Heart left ventricle (tissue), 16 donors: ENCODE measurements at regions not wholly inside any gene's neighbourhood (a gene's known extent, or its start where the extent isn't known, plus 50 kb on each side); places are given as distances from the start of the nearest gene placed in this dataset.
A peak's percentile ranks its signal among the peaks of the same experiment; 100 is the strongest.

Experiments used
- ATAC-seq, 4 donors: fragments of 200-7000 bp; cut with Tn5 transposase; one replicate each; pipeline ENCODE4 v1.9.1; 2020 to 2022; ENCODE audit warnings: moderate library complexity in 4 of 4, mild to moderate bottlenecking in 3 of 4, moderate number of reproducible peaks in 1 of 4
- DNase-seq, 5 donors: peaks; one replicate each; pipeline ENCODE4 v3.0.0-alpha.2; 2020
- H3K27ac ChIP-seq, 12 donors: fragments of 200-600 bp; sonication (generic) in 4 of 12; one replicate each; pipeline versions ENCODE4 v1.5.0 to v1.8.0; 2016 to 2022; ENCODE audit warnings: mild to moderate bottlenecking in 2 of 12
- H3K27me3 ChIP-seq, 9 donors: fragments of 200-600 bp; sonication (generic) in 2 of 9; one replicate each; pipeline versions ENCODE4 v1.5.1 to v1.8.0; 2016 to 2022; ENCODE audit warnings: mild to moderate bottlenecking in 3 of 9
- H3K36me3 ChIP-seq, 9 donors: fragments of 200-600 bp; sonication (generic) in 2 of 9; one replicate each; pipeline versions ENCODE4 v1.5.0 to v1.8.0; 2018 to 2022; ENCODE audit warnings: mild to moderate bottlenecking in 2 of 9
- H3K4me1 ChIP-seq, 12 donors: fragments of 200-600 bp; sonication (generic) in 4 of 12; one replicate each; pipeline versions ENCODE4 v1.5.0 to v1.8.0; 2016 to 2022; ENCODE audit warnings: mild to moderate bottlenecking in 3 of 12
- H3K4me3 ChIP-seq, 12 donors: fragments of 200-600 bp; sonication (generic) in 4 of 12; one replicate each; pipeline versions ENCODE4 v1.5.0 to v1.8.0; 2017 to 2022; ENCODE audit warnings: mild to moderate bottlenecking in 9 of 12, moderate library complexity in 4 of 12
- H3K9me3 ChIP-seq, 12 donors: fragments of 200-600 bp; sonication (generic) in 4 of 12; one replicate each; pipeline versions ENCODE4 v1.5.0 to v1.8.0; 2016 to 2022; ENCODE audit warnings: mild to moderate bottlenecking in 1 of 12
- POLR2A ChIP-seq, 2 donors: fragments of 450-650 bp; IDR thresholded peaks; one replicate each; pipeline ENCODE4 v1.6.1; 2017; ENCODE audit warnings: antibody characterized with exemption in 2 of 2, mild to moderate bottlenecking in 2 of 2, moderate library complexity in 2 of 2
- WGBS, 4 donors: extraction: QIAGEN DNeasy Blood & Tissue Kit in 2 of 4; methylation state at CpG; one replicate each; pipeline versions ENCODE4 v1.1.5 to v1.1.7; 2013 to 2018; 5-methylcytosine and 5-hydroxymethylcytosine counted together
- intact Hi-C, 10 donors: fragments of 100-400 bp; cut with DNase I; formaldehyde crosslinking; loops; one replicate each; pipeline versions ENCODE4 v1.11.1 to v1.14.2; 2022
- TF ChIP-seq, protein P1 (sequence below), 12 donors: fragments of 200-600 bp; sonication (generic) in 4 of 12; IDR thresholded peaks; one replicate each; pipeline versions ENCODE4 v1.5.0 to v1.8.0; 2018 to 2022; ENCODE audit warnings: antibody characterized with exemption in 12 of 12, mild to moderate bottlenecking in 5 of 12
- donor health status: ischemic (EF 13 %, LVEDD 7.1; RV severe dilation, severe dysfunction).
- donor health status: healthy with polysubstance abuse.
- donor health status: DM: no; HTN: yes; CAD: no.
- donor health status: DM: no; HTN: no; CAD: no.
- donor health status: ischemic (EF 25% LVEDD 6.9; RV normal size, moderate dysfunction).
- donor health status: ischemic (EF 25% LVEDD 5.7; RV mildly dilated, moderate dysfunction).
- donor health status: healthy.
- donor health status: DM: yes; HTN: yes; CAD: no.
- donor health status: ischemic (EF 35%, LVEDD 5.7; RV mildly dilated, moderate dysfunction).
- donor health status: nonischemic (EF 11% LVEDD 7.7; RV severe dilation, severe dysfunction).
- donor health status: DM: yes; HTN: yes; CAD: no.
- donor health status: PGD.
- donor health status: ischemic (EF 29% LVEDD 5.4; RV normal size, mild dysfunction).
- donor health status: nonischemic (EF 23%, LVEDD 6.1; RV moderate dilation, normal function).

DNA sequence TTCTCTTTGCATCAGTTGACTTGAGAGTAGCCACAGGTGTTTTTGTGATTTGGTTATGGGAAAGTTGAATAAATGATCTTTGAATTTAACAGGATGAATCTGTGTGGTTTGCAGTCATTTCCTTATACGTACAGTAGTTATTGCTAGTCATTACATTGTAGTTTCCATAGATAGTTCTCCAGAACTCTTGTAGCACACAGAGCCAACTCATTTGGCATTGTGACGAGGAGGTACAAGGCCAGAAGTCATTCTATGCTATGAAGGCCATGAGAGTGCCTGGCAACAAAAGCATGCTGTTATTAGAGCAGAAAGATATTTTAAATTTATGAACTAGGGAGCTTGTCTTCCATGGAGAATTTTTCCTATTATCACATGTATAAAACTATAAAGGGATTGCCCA, 973.0 kb upstream of the CHAC2 start:
- Histone ChIP-seq H3K27ac (no peak overlapping the region), H3K4me1 (no peaks in the 10 kb centered on the region), H3K27me3 (no peaks in the 10 kb centered on the region), H3K9me3 (peaks cover 0 to 17% (median 0%) of the 10 kb centered on the region in 12 donors), H3K36me3 (no peaks in the 10 kb centered on the region), H3K4me3 (no peak overlapping the region)
- WGBS, 4 donors = 37 to 47% (median 39%) methylated on average over 2 of the region's 2 CpGs
- intact Hi-C loops = no loop called here
- TF ChIP-seq, protein P1, sequence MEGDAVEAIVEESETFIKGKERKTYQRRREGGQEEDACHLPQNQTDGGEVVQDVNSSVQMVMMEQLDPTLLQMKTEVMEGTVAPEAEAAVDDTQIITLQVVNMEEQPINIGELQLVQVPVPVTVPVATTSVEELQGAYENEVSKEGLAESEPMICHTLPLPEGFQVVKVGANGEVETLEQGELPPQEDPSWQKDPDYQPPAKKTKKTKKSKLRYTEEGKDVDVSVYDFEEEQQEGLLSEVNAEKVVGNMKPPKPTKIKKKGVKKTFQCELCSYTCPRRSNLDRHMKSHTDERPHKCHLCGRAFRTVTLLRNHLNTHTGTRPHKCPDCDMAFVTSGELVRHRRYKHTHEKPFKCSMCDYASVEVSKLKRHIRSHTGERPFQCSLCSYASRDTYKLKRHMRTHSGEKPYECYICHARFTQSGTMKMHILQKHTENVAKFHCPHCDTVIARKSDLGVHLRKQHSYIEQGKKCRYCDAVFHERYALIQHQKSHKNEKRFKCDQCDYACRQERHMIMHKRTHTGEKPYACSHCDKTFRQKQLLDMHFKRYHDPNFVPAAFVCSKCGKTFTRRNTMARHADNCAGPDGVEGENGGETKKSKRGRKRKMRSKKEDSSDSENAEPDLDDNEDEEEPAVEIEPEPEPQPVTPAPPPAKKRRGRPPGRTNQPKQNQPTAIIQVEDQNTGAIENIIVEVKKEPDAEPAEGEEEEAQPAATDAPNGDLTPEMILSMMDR (IDR thresholded peaks at IDR 0.05) = no peak
- TF ChIP-seq POLR2A (IDR thresholded peaks at IDR 0.05) = no peak
- DNase-seq (peak in 2 of 5 donors; percentile 24 to 33), ATAC-seq (peak in 3 of 4 donors; percentile 52 to 72 (median 55))

DNA sequence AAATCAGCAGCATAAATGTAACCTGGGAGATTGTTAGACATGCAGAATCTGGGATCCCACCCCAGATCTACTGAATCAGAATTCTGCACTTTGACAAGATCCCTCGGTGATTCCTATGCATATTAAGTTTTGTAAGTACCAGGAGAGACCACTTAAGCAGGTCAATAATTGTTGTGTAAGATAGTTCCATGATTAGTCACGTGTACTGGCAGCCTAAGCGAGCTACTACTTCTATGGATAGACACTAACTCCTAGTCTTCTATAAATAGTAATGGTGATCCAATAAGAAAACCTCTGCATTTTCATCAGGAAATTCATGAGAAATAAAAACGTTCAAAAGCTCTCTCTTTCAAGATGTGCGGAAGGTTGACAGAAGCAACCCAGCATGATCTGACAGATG, 988.2 kb upstream of the CHAC2 start:
- H3K4me1 ChIP-seq = no peaks in the 10 kb centered on the region
- H3K9me3 ChIP-seq = no peaks in the 10 kb centered on the region
- no peaks in the 10 kb centered on the region for H3K27me3 ChIP-seq
- ATAC-seq = no peak
- H3K27ac ChIP-seq = no peak overlapping the region
- H3K4me3 ChIP-seq = no peak overlapping the region
- WGBS, 4 donors = 61 to 72% (median 67%) methylated on average over 5 of the region's 5 CpGs
- no peak for DNase-seq
- H3K36me3 ChIP-seq = no peaks in the 10 kb centered on the region
- intact Hi-C loops = no loop called here
- TF ChIP-seq, protein P1 (IDR thresholded peaks at IDR 0.05) = no peak
- TF ChIP-seq POLR2A (IDR thresholded peaks at IDR 0.05) = no peak

DNA sequence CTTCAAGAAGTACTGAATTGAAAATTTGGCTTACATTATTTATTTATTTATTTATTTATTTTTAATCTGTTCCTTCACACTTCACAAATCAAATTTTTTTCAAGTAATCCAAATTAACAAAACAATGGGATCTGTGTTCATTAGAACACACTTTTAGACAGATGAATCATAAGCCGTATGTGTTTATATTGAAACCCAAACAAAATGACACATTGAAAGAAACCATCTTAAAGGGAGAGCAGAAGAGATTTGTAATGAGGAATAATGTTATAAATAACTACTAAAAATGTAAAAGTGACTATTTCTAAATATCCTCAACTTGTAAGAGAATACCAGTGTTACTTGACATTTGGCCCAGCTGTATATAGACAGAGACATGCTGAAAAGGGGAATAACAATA, 991.0 kb upstream of the CHAC2 start:
- no peaks in the 10 kb centered on the region for H3K4me1 ChIP-seq
- DNase-seq = no peak
- H3K9me3 ChIP-seq = peaks cover 0 to 7% (median 0%) of the 10 kb centered on the region in 12 donors
- intact Hi-C loops = no loop called here
- no peaks in the 10 kb centered on the region for H3K27me3 ChIP-seq
- TF ChIP-seq, protein P1 (IDR thresholded peaks at IDR 0.05) = no peak
- TF ChIP-seq POLR2A (IDR thresholded peaks at IDR 0.05) = no peak
- WGBS, 4 donors = 48 to 92% (median 89%) methylated on average over 1 of the region's 1 CpG
- no peaks in the 10 kb centered on the region for H3K36me3 ChIP-seq
- no peak overlapping the region for H3K27ac ChIP-seq
- H3K4me3 ChIP-seq = no peak overlapping the region
- ATAC-seq = no peak

GRCh38 chr2:52775674-52776073, 991.9 kb upstream of the CHAC2 start:
- no peak for ATAC-seq
- intact Hi-C loops = no loop called here

More at GRCh38 chr2:52775674-52776073, 991.9 kb upstream of the CHAC2 start:
- no peaks in the 10 kb centered on the region for H3K27me3 ChIP-seq
- no peak for DNase-seq
- H3K36me3 ChIP-seq = no peaks in the 10 kb centered on the region
- H3K9me3 ChIP-seq = peaks cover 0 to 12% (median 0%) of the 10 kb centered on the region in 12 donors
- H3K27ac ChIP-seq = no peak overlapping the region
- 59 to 77% (median 71%) methylated on average over 2 of the region's 2 CpGs for WGBS, 4 donors
- TF ChIP-seq, protein P1 (IDR thresholded peaks at IDR 0.05) = no peak
- TF ChIP-seq POLR2A (IDR thresholded peaks at IDR 0.05) = no peak
- no peak overlapping the region for H3K4me3 ChIP-seq
- no peaks in the 10 kb centered on the region for H3K4me1 ChIP-seq
